ENCODE measurements at regions not wholly inside any gene's neighbourhood (a gene's known extent, or its start where the extent isn't known, plus 50 kb on each side); places are given as distances from the start of the nearest gene placed in this dataset.

DNA sequence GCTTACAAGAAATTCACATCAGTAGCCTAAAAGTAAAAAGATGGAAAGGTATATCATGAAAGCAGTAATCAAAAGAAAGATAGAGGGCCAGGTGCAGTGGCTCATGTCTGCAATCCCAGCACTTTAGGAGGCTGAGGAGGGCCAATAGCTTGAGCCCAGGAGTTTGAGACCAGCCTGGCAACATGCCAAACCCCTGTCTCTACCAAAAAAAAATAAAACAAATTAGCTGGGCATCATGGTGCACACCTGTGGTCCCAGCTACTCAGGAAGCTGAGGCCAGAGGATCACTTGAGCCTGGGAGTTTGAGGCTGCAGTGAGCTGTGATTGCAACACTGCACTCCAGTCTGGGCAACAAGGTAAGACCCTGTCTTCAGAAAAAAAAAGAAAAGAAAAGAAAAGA is 55.5 kb downstream of the GSPT2 start:
- DNase-seq (ENCODE audit: low read depth) = no peak

- DNase-seq (ENCODE audit: low read depth) = peak; percentile 52
Observed at GRCh38 chrX:51802917-51803688, 59.9 kb downstream of the GSPT2 start.

- no peak for DNase-seq (ENCODE audit: low read depth)
Observed at GRCh38 chrX:51803833-51804232, 60.6 kb downstream of the GSPT2 start.

DNA sequence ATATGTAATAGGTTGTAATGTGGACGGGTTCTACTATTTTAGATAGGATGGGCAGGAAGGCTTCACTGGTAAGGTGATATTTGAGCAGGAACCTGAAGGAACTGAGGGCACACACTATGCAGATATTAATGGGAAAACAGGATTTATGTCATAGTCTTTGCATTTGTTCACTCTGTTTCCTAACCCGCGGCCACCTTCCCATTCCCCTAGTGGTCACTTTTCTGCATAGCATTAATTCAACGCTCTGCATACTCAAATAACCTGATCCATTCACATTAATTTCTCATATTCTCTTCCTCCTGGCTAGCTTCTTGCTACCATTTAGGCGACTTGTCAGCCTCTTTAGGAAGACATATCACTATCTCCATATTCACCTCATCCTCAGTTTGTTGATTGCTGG is 61.5 kb downstream of the GSPT2 start:
- no peak for DNase-seq (ENCODE audit: low read depth)

- DNase-seq (ENCODE audit: low read depth) = no peak
Observed at GRCh38 chrX:51813886-51814460, 70.7 kb downstream of the GSPT2 start.

GRCh38 chrX:51824061-51824460 is 69.4 kb upstream of the MAGED1 start:
- no peak for DNase-seq (ENCODE audit: low read depth)

GRCh38 chrX:51825436-51825835 is 68.0 kb upstream of the MAGED1 start:
- DNase-seq (ENCODE audit: low read depth) = no peak

DNA sequence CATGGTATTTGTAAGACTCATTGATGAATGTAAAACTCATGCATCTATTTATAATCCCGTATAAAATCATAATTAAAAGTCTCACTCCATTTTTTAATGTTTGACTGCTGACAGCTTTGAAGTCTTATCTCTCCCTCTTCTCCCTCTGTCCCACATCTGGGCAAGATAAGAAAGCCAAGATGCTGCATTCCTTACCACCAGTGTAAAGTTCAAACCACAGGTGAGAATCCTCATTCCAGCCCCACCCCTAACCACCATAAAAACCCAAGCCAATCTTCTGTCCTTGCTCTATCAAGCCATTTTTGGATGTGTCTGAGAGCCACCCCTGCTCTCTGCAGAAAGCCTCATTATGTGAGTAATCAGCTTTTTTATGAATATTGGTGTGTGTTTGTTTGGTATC is 59.3 kb upstream of the MAGED1 start:
- DNase-seq (ENCODE audit: low read depth) = no peak

- DNase-seq (ENCODE audit: low read depth) = no peak
Observed at GRCh38 chrX:51836823-51837222, 56.6 kb upstream of the MAGED1 start.

GRCh38 chrX:51837451-51837850 is 56.0 kb upstream of the MAGED1 start:
- DNase-seq (ENCODE audit: low read depth) = no peak

GRCh38 chrX:51837921-51838320 is 55.5 kb upstream of the MAGED1 start:
- DNase-seq (ENCODE audit: low read depth) = no peak
